ENCODE measurements at regions not wholly inside any gene's neighbourhood (a gene's known extent, or its start where the extent isn't known, plus 50 kb on each side); places are given as distances from the start of the nearest gene placed in this dataset.

- Histone ChIP-seq H3K27ac (ENCODE audit: poor library complexity, severe bottlenecking) (no peak overlapping the region), H3K36me3 (ENCODE audit: low read depth) (no peaks in the 10 kb centered on the region), H3K4me1 (ENCODE audit: insufficient read depth, poor library complexity, severe bottlenecking) (no peaks in the 10 kb centered on the region), H3K4me3 (ENCODE audit: severe bottlenecking) (no peak overlapping the region), H3K9me3 (ENCODE audit: severe bottlenecking) (no peaks in the 10 kb centered on the region), H3K27me3 (ENCODE audit: insufficient read depth, poor library complexity, severe bottlenecking) (no peaks in the 10 kb centered on the region)
- TF ChIP-seq, protein P1, sequence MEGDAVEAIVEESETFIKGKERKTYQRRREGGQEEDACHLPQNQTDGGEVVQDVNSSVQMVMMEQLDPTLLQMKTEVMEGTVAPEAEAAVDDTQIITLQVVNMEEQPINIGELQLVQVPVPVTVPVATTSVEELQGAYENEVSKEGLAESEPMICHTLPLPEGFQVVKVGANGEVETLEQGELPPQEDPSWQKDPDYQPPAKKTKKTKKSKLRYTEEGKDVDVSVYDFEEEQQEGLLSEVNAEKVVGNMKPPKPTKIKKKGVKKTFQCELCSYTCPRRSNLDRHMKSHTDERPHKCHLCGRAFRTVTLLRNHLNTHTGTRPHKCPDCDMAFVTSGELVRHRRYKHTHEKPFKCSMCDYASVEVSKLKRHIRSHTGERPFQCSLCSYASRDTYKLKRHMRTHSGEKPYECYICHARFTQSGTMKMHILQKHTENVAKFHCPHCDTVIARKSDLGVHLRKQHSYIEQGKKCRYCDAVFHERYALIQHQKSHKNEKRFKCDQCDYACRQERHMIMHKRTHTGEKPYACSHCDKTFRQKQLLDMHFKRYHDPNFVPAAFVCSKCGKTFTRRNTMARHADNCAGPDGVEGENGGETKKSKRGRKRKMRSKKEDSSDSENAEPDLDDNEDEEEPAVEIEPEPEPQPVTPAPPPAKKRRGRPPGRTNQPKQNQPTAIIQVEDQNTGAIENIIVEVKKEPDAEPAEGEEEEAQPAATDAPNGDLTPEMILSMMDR (IDR thresholded peaks at IDR 0.05; ENCODE audit: poor library complexity, severe bottlenecking) = no peak
- no peak for ATAC-seq (ENCODE audit: low read depth)
- no peak for DNase-seq (ENCODE audit: low spot score)
Observed at GRCh38 chr3:72560846-72561675, 287.2 kb downstream of the SHQ1 start.

DNA sequence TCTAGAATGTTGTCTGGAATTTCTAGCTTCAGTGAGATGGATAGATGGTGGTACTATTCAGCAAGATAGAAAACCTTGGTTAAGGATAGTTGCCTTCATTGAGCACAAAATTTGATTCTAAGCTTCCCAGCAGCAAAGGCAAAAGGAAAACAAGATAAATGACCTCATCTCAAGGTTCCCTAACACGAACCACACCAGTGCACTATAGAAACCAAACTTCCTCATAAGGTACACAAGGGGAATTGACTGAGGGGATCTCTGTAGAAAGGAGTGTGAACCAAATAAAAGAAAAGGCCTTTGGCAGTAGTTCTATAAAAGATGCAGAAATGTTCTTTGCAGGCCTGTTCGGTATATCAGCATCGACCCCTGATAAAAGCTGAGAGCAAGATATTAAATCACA, 288.9 kb downstream of the SHQ1 start:
- Histone ChIP-seq H3K4me3 (ENCODE audit: severe bottlenecking) (no peak overlapping the region), H3K27me3 (ENCODE audit: insufficient read depth, poor library complexity, severe bottlenecking) (no peaks in the 10 kb centered on the region), H3K27ac (ENCODE audit: poor library complexity, severe bottlenecking) (no peak overlapping the region), H3K36me3 (ENCODE audit: low read depth) (no peaks in the 10 kb centered on the region), H3K4me1 (ENCODE audit: insufficient read depth, poor library complexity, severe bottlenecking) (no peaks in the 10 kb centered on the region), H3K9me3 (ENCODE audit: severe bottlenecking) (no peaks in the 10 kb centered on the region)
- TF ChIP-seq, protein P1 (IDR thresholded peaks at IDR 0.05; ENCODE audit: poor library complexity, severe bottlenecking) = no peak
- no peak for DNase-seq (ENCODE audit: low spot score)
- no peak for ATAC-seq (ENCODE audit: low read depth)

- TF ChIP-seq, protein P1 (IDR thresholded peaks at IDR 0.05; ENCODE audit: poor library complexity, severe bottlenecking) = no peak
- H3K9me3 ChIP-seq (ENCODE audit: severe bottlenecking) = no peaks in the 10 kb centered on the region
- no peak for DNase-seq (ENCODE audit: low spot score)
- ATAC-seq (ENCODE audit: low read depth) = no peak
- H3K4me3 ChIP-seq (ENCODE audit: severe bottlenecking) = no peak overlapping the region
- no peak overlapping the region for H3K27ac ChIP-seq (ENCODE audit: poor library complexity, severe bottlenecking)
- H3K4me1 ChIP-seq (ENCODE audit: insufficient read depth, poor library complexity, severe bottlenecking) = no peaks in the 10 kb centered on the region
- no peaks in the 10 kb centered on the region for H3K27me3 ChIP-seq (ENCODE audit: insufficient read depth, poor library complexity, severe bottlenecking)
- H3K36me3 ChIP-seq (ENCODE audit: low read depth) = no peaks in the 10 kb centered on the region
Observed at GRCh38 chr3:72558001-72558400, 290.2 kb downstream of the SHQ1 start.

GRCh38 chr3:72555714-72556113, 292.5 kb downstream of the SHQ1 start:
- no peaks in the 10 kb centered on the region for H3K36me3 ChIP-seq (ENCODE audit: low read depth)
- ATAC-seq (ENCODE audit: low read depth) (no peak), DNase-seq (ENCODE audit: low spot score) (no peak)
- H3K9me3 ChIP-seq (ENCODE audit: severe bottlenecking) = no peaks in the 10 kb centered on the region
- H3K4me1 ChIP-seq (ENCODE audit: insufficient read depth, poor library complexity, severe bottlenecking) = no peaks in the 10 kb centered on the region
- no peaks in the 10 kb centered on the region for H3K27me3 ChIP-seq (ENCODE audit: insufficient read depth, poor library complexity, severe bottlenecking)
- TF ChIP-seq, protein P1 (IDR thresholded peaks at IDR 0.05; ENCODE audit: poor library complexity, severe bottlenecking) = no peak
- no peak overlapping the region for H3K27ac ChIP-seq (ENCODE audit: poor library complexity, severe bottlenecking)
- no peak overlapping the region for H3K4me3 ChIP-seq (ENCODE audit: severe bottlenecking)

GRCh38 chr3:72554689-72555088, 293.6 kb downstream of the SHQ1 start:
- ATAC-seq (ENCODE audit: low read depth) = no peak
- no peak for DNase-seq (ENCODE audit: low spot score)
- Histone ChIP-seq H3K36me3 (ENCODE audit: low read depth) (no peaks in the 10 kb centered on the region), H3K27ac (ENCODE audit: poor library complexity, severe bottlenecking) (no peak overlapping the region), H3K4me1 (ENCODE audit: insufficient read depth, poor library complexity, severe bottlenecking) (no peaks in the 10 kb centered on the region), H3K27me3 (ENCODE audit: insufficient read depth, poor library complexity, severe bottlenecking) (no peaks in the 10 kb centered on the region), H3K4me3 (ENCODE audit: severe bottlenecking) (no peak overlapping the region), H3K9me3 (ENCODE audit: severe bottlenecking) (no peaks in the 10 kb centered on the region)
- TF ChIP-seq, protein P1 (IDR thresholded peaks at IDR 0.05; ENCODE audit: poor library complexity, severe bottlenecking) = no peak
